Smooth muscle cell (in vitro differentiated cells): ENCODE measurements at regions not wholly inside any gene's neighbourhood (a gene's known extent, or its start where the extent isn't known, plus 50 kb on each side); places are given as distances from the start of the nearest gene placed in this dataset.

Source experiments
- DNase-seq: peaks from one replicate; lab custom pipeline; 2025; ENCODE audit not compliant: unreplicated experiment; lab: John Stamatoyannopoulos, UW
- H2AFZ ChIP-seq: fragments of 200-600 bp; sonication (generic); 2 replicates; pipeline ENCODE4 v1.6.0; 2016; ENCODE audit warnings: antibody characterized with exemption, low read depth, mild to moderate bottlenecking
- H3F3A ChIP-seq: fragments of 200-600 bp; sonication (generic); 2 replicates; pipeline ENCODE4 v1.6.0; 2017; ENCODE audit warnings: antibody characterized with exemption, low read depth
- H3K27ac ChIP-seq: fragments of 200-600 bp; sonication (generic); 2 replicates; pipeline ENCODE4 v1.5.1; 2016; ENCODE audit warnings: low read depth, mild to moderate bottlenecking
- H3K27me3 ChIP-seq: fragments of 200-600 bp; sonication (generic); 2 replicates; pipeline ENCODE4 v1.6.1; 2016; ENCODE audit warnings: low read depth, mild to moderate bottlenecking
- H3K36me3 ChIP-seq: fragments of 200-600 bp; sonication (generic); 2 replicates; pipeline ENCODE4 v1.5.1; 2016; ENCODE audit warnings: low read depth
- H3K4me1 ChIP-seq: fragments of 200-600 bp; sonication (generic); 2 replicates; pipeline ENCODE4 v1.5.1; 2016; ENCODE audit warnings: low read depth
- H3K4me2 ChIP-seq: fragments of 200-600 bp; sonication (generic); 2 replicates; pipeline ENCODE4 v1.6.0; 2016; ENCODE audit warnings: mild to moderate bottlenecking
- H3K4me3 ChIP-seq: fragments of 200-600 bp; sonication (generic); 2 replicates; pipeline ENCODE4 v1.5.1; 2016; ENCODE audit warnings: mild to moderate bottlenecking
- H3K79me2 ChIP-seq: fragments of 200-600 bp; sonication (generic); 2 replicates; pipeline ENCODE4 v1.6.0; 2016; ENCODE audit warnings: low read depth, mild to moderate bottlenecking
- H3K9ac ChIP-seq: fragments of 200-600 bp; sonication (generic); 2 replicates; pipeline ENCODE4 v1.6.0; 2016; ENCODE audit warnings: low read depth
- H3K9me3 ChIP-seq: fragments of 200-600 bp; sonication (generic); replicated peaks from 2 replicates; pipeline ENCODE4 v1.5.1; 2016; ENCODE audit warnings: low read depth
- H4K20me1 ChIP-seq: fragments of 200-600 bp; sonication (generic); 2 replicates; pipeline ENCODE4 v1.6.0; 2016; ENCODE audit warnings: low read depth
- CTCF ChIP-seq: fragments of 200-600 bp; sonication (generic); IDR thresholded peaks from 2 replicates; pipeline ENCODE4 v1.5.1; 2017; ENCODE audit warnings: borderline replicate concordance, mild to moderate bottlenecking, antibody characterized with exemption; ENCODE audit not compliant: insufficient read depth, poor library complexity, severe bottlenecking
- WGBS: methylation state at CpG from one replicate; pipeline ENCODE4 v1.1.7; 2016; ENCODE audit warnings: low lambda C conversion rate; 5-methylcytosine and 5-hydroxymethylcytosine counted together

GRCh38 chr7:53877688-53878087 is 664.5 kb upstream of the VSTM2A start:
- no peak overlapping the region for H3K4me2 ChIP-seq

GRCh38 chr7:53900856-53901528 is 641.2 kb upstream of the VSTM2A start:
- Histone ChIP-seq H3K4me1 (no peaks in the 10 kb centered on the region), H3K36me3 (no peaks in the 10 kb centered on the region), H3K79me2 (no peaks in the 10 kb centered on the region), H3K4me2 (no peak overlapping the region), H3K4me3 (no peak overlapping the region), H3K9ac (no peak overlapping the region), H4K20me1 (no peaks in the 10 kb centered on the region), H3K9me3 (no peaks in the 10 kb centered on the region), H3K27ac (no peak overlapping the region), H3K27me3 (no peaks in the 10 kb centered on the region), H2AFZ (no peak overlapping the region), H3F3A (no peaks in the 10 kb centered on the region)
- 94% methylated on average over 9 of the region's 9 CpGs for WGBS
- no peak for TF ChIP-seq CTCF
- no peak for DNase-seq

More at GRCh38 chr7:53877688-53878087, 664.5 kb upstream of the VSTM2A start:
- H3K27me3 ChIP-seq = no peaks in the 10 kb centered on the region
- no peak overlapping the region for H2AFZ ChIP-seq
- H3K9me3 ChIP-seq = no peaks in the 10 kb centered on the region
- H3K79me2 ChIP-seq = no peaks in the 10 kb centered on the region
- H4K20me1 ChIP-seq = no peaks in the 10 kb centered on the region
- no peaks in the 10 kb centered on the region for H3K36me3 ChIP-seq
- H3F3A ChIP-seq = no peaks in the 10 kb centered on the region
- H3K27ac ChIP-seq = no peak overlapping the region
- H3K4me3 ChIP-seq = no peak overlapping the region
- H3K4me1 ChIP-seq = no peaks in the 10 kb centered on the region
- no peak for DNase-seq
- 35% methylated on average over 2 of the region's 2 CpGs for WGBS
- no peak for TF ChIP-seq CTCF
- no peak overlapping the region for H3K9ac ChIP-seq

- no peaks in the 10 kb centered on the region for H3K27me3 ChIP-seq
- 74% methylated on average over 3 of the region's 3 CpGs for WGBS
- no peak overlapping the region for H2AFZ ChIP-seq
- H3K4me3 ChIP-seq = no peak overlapping the region
- H3K4me2 ChIP-seq = no peak overlapping the region
- H3K27ac ChIP-seq = no peak overlapping the region
- H3K36me3 ChIP-seq = no peaks in the 10 kb centered on the region
- no peak for TF ChIP-seq CTCF
- DNase-seq = no peak
- H3K4me1 ChIP-seq = no peaks in the 10 kb centered on the region
- no peaks in the 10 kb centered on the region for H3F3A ChIP-seq
- no peak overlapping the region for H3K9ac ChIP-seq
- no peaks in the 10 kb centered on the region for H4K20me1 ChIP-seq
- no peaks in the 10 kb centered on the region for H3K9me3 ChIP-seq
- no peaks in the 10 kb centered on the region for H3K79me2 ChIP-seq
Observed at GRCh38 chr7:53904355-53904754, 637.8 kb upstream of the VSTM2A start.

GRCh38 chr7:53917637-53918036 is 624.5 kb upstream of the VSTM2A start:
- Histone ChIP-seq H3K4me1 (no peaks in the 10 kb centered on the region), H4K20me1 (no peaks in the 10 kb centered on the region), H3K27me3 (no peaks in the 10 kb centered on the region), H2AFZ (no peak overlapping the region), H3K79me2 (no peaks in the 10 kb centered on the region), H3K4me2 (no peak overlapping the region), H3K9ac (no peak overlapping the region), H3K27ac (no peak overlapping the region), H3F3A (no peaks in the 10 kb centered on the region), H3K4me3 (no peak overlapping the region), H3K36me3 (no peaks in the 10 kb centered on the region), H3K9me3 (no peaks in the 10 kb centered on the region)
- WGBS = 91% methylated on average over 5 of the region's 5 CpGs
- DNase-seq = no peak
- TF ChIP-seq CTCF = no peak
